GM21390 (cell line): ENCODE measurements at regions not wholly inside any gene's neighbourhood (a gene's known extent, or its start where the extent isn't known, plus 50 kb on each side); places are given as distances from the start of the nearest gene placed in this dataset.
"Not testable (repeated sequence)": the region's sequence is repeated elsewhere in the genome, so short reads cannot be mapped to it uniquely, and the experiment has no call there.

ENCODE experiments used
- ATAC-seq: cut with Tn5 transposase; IDR thresholded peaks from one replicate; pipeline ENCODE4 v1.9.1; 2021; ENCODE audit not compliant: unreplicated experiment

DNA sequence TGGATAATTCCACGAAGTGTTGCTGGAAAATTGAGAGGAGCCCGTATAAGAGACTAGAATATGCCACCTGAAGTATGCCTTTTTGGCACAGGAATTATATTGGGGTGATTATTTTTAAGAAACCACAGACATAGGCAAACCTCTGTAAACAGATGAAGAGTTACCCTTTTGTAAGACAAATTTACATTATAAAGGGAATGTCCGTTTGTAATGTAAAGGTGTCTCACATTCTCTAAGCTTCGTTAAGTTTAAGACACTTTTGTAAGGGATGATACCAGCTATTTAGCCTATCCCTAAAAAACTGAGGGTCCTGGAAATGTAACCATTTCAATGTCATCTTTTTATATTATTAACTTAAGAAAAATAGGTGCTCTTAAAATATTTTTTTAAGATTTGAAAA is 432.8 kb upstream of the SYT4 start:
- no peak for ATAC-seq

DNA sequence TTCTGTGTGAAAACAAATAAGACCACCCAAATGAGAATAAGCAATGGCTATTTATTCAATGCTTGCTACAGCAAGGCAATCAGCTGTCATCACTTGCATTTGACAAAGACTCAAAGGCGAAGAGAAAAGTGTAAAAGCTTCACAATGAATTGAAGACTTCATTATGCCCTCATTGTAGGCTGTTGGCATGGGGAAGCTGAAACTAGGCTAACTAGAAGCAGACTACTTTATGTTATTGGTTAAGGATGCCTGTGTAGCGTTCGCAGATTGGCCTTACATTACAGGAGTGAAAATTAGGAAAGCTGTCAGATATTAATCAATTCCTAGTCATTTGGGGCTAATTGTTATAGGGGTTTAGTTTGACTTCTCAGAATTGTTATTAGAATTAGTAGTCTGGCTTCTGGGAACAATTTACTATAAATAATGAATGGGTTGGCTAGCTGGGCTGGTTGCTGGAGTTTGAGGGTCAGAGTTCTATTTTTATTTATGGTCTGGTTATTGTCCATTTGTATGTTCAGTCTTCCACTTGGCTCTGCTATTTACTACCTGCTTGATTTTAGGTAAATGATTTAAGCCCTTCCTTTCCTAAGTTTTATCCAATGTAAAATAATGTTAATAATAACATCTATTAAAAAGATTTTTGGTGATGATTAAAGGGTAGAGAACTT is 437.2 kb upstream of the SYT4 start:
- no peak for ATAC-seq

DNA sequence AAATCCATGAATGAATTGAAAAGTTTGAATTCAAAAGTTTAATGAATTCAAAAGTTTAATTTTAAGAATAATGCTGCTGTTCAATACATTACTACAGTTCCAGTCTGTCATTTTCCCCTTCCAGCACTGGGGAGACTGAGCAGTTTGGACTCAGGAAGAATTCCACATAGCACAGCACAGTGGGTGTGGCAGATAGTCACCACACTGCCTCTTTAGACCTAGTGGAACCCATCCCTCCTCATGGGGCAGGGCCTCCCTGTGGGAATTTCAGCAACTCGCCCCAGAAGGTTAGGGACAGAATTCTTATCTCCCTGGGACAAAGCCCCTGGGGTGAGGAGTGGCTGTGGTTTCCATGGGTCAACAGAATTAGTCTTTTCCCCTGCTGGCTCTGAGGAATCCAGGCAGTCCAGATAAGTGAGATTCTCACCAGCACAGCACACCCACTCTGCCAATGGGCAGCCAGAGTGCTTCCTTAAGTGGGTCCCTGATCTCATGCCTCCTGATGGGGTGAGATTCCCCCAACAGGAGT is 442.0 kb upstream of the SYT4 start:
- ATAC-seq = no peak

DNA sequence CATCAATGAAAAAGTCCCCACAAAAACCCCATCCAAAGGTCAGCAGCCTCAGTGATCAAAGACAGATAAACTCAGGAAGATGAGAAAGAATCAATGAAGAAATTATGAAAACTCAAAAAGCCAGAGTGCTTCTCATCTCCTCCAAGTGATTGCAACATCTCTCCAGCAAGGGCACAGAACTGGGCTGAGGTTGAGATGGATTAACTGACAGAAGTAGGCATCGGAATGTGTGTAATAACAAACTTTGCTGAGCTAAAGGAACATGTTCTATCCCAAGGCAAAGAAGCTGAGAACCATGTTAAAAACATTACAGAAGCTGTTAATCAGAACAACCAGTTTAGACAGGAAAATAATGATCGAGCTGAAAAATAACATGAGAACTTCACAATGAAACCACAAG is 442.8 kb upstream of the SYT4 start:
- no peak for ATAC-seq

DNA sequence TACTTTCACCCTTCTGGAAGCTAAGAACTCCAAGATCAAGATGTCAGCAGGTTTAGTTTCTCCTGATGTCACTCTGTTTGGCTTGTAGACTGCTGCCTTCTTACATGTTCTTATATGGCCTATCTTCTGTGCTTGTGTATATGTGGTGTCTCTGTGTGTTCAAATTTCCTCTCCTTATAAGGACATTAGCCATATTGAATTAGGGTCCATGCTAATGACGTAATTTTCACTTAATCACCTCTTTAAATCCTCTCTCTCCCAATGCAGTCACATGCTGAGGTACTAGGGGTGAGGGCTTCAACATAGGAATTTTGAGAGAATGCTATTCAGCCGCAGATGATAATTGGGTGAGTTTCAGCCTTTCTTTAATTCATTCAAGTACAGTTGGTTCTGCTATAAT is 458.3 kb upstream of the SYT4 start:
- ATAC-seq = no peak

DNA sequence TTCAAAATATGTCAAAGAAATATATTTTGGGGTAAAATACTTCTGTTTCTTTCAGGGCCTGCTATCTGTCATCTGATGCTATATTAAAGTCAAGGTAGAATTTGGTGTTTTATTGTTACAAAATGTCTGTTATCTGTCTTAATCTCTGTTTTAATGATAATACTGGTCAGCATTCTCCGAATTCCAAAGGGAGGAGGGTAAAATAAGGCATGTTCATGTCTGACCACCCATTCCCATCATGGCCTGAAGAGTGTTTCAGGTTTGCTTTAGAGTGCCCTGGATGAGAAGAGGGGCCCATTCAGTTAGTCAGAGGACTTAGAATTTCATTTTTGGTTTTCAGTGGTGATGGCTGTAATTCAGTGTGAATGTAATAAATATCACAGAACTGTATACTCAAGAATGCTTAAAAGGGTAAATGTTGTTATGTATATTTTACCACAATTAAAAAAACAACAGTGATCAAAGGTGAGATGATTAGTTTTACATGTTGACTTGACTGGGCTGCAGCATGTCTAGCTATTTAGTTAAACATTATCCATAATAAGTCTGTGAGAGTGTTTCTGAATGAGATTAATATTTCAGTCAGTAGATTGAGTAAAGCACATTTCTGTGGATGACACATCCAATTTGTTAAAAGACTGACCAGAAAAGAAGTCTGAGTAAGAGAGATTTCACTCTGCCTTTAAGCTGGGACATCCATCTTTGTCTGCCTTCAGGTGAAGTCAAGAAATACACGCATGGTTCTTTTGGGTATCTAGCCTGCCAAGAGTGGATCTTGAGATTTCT is 467.9 kb upstream of the SYT4 start:
- no peak for ATAC-seq

DNA sequence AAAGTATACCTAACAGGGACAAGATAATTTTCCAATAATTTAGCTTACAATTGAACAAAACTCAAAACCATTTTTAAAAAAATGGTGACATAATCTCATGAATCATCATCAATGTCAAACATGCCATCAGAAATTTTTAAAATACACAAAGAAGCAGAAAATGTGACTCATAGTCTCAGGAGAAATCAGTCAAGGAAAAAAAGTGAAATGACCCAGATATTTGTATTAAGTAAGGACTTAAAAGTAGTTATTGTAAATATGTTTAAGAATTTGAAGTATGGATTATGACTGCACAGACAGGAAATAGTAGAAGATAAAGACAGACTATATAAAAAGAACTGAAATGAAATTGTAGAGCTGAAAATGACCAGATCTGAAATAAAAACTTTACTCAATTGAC is 473.9 kb upstream of the SYT4 start:
- ATAC-seq = no peak

DNA sequence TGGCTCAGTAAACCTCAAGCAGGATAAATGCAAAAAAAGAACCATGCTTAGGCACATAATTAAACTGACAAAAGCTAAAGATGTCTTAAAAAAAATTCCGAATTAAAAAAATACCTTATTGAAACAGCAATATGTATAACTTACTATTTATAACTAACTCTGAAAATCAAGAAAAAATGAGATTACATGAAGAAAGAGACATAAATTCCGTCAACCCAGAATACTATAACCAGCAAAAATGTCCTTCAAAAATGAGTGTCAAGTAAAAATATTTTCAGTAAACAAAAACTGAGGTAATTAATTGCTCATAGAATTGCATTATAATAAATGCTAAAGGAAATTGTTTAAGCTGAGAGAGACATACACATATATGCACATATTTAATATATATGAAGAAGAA is 474.5 kb upstream of the SYT4 start:
- no peak for ATAC-seq

DNA sequence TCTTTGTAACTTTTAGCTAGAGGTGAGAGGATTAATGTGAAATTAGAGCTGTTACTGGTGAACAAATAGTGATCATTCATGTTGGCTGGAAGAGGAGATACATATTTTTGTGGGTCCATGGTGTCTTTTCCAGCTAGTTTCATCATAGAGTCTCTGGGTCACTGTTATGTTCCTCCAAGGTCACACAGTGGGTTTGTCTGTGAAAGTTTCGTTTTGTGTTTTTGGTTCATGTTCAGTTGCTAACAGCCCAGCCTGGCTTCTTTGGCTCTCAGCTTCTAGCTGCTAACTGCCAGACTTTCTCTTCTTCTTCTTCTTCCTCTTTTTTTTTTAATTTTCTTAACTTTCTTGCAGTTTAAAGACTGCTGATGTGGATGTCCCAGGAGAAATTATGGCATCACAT is 480.0 kb upstream of the SYT4 start:
- no peak for ATAC-seq

DNA sequence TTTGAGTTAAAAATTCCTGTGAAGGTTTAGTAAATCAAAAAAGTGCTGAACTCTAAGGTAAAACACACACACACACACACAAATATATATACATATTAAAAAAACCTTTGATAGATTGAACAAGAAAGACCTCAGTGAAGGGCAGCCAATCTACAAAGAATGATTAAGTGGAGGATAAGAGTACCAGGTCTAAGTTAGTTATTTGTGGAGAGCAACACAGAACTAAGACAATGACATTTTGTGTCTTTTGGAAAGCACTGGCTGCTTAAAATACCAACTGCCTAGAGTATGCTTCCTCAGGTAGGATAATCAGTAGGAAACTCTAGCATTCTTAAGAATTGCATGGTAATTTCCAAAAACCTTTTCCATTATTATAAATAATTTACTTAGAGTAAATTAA is 481.4 kb upstream of the SYT4 start:
- no peak for ATAC-seq

DNA sequence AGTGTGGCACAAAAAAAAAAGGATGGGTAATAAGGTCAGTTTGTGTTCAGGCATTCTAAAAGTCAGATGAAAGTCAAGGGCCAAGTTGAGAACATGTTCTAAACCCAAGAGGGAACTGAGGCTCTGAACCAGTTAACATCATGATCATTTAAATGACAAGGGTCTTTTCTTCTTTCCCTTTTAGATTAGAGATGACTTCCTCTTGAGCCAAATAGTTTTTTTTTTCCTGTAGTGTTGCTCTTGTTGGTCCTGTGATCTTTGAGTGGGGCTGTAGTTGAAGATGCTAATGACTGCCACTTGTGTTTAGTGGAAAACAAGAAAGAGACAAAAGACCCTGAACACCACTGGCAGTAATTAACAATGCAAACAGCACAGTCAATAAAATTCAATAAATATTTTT is 482.7 kb upstream of the SYT4 start:
- no peak for ATAC-seq

DNA sequence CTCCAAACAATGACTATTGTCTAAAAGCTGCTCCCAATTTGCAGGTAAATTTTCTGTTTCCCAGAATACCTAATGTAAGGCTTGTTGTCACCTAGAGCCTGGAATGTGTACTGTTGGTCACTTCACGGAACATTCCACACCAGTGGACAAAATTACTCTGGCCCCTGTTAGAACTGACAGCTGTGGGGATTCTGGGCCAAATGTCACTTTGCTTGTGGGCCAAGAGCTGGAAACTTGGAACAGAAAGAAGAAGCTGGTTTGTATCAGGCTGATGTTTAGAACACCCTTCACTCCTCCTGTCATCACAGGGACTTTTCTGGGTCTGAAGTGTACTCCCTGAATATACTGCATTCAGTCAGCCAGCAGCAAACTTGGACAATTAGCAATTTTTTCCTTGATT is 495.6 kb upstream of the SYT4 start:
- no peak for ATAC-seq

DNA sequence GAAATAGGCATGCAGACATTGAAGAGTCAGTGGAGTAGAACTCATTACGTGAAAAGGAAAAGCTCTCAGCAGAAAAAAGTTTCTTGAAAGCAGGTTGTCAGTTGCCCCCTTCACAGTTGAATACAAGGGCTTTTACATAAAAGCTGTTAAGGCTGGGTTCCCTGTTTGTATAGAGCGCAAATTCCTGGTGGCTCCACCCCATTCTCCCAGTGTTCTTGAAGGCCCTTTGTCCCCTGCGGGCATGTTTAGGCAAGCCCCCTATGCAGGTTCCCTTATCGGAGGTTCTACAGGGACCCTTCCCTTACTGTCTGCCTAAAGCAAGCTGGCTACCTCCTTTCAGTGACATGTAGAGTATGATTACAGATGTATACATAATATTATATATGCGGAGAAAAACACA is 497.2 kb upstream of the SYT4 start:
- no peak for ATAC-seq

DNA sequence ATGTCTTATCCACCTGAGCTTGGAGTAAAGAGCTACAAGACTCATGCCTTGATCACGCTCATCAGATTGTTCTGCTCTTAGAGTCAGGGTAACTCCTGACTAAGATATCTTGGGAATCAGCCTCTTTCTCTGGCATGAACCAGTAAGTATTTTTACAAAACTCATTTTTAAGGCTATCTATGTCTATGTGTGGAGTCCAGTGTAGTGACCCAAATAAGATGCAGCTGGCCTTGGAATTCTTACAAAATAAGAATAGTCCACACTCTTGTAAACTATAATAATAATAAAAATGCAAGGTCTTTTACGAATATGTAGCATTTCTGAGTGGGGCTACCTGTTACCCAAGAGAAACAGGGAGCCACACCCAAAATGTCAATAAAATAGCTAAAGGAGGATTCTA is 498.3 kb upstream of the SYT4 start:
- ATAC-seq = no peak

DNA sequence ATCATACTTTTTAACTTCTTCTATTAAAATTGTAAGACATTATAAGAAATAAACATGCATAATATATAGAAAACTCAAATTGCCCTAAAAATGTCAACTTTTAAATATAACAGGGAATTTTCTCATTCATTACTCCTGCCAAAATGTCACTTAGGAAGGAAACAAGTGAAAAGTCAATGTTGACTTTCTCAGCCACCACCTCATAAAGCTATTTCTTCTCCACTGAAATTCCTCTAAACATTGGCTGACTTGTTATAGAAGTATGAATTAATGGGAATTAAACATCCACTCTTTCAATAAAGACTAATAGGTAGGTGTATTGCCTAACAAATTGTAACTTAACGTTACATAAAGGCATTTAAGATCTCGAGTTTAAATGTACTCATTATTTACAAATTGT is 499.7 kb upstream of the SYT4 start:
- no peak for ATAC-seq

DNA sequence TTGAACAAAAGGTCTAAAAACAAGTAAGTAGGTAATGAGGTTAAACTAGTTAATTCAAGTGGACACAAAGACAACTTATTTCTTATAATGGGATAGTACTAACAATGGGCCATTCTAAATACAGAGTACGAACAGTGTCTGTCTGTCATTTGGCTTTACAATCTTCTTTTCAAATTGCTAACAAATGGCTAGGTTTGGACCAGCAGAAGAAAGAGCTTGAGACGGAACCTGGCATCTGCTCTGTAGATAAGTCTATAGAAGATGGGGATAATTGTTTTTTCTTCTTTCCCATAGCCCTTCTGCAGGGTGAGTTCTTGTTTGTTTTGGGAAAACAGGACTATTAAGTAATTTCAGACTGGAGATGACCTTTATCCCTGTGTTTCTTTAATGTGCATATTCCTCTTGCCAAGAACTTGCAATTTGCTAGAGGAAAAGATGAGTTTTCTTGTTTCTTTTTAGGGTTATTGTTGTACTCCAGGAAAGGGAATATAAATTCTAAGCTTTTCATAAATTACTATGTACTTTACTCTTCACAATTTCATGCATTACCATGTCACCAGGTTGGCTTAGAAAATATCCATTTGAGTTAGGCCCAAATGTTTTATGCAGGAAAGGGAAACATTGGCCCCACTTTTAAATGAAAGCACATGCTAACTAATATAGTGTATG is 500.5 kb upstream of the SYT4 start:
- no peak for ATAC-seq

DNA sequence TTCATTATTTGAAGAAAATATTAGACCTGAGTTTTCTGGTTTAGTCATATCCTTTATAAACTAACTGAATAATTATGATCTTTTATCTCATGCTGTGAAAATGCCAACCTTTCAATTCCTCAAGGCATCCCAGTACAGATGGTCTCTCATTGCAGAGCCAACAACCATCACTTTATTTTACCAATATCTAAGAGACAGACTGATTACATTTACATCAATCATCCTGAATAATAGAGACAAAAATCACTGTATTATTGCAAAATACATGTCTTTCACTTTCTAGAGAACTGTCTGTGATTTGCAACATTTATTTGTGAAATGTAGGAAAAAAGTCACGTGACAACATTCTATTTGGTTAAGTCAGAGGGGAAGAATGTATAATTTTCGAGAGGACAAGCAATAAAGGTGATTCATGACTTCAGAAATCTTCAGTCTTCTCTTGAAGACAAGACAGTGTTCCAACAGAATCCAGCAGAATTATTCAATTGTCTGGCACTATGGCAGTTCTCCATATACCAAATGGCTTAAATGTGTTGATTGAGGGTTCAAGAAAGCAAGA is 503.6 kb upstream of the SYT4 start:
- no peak for ATAC-seq

DNA sequence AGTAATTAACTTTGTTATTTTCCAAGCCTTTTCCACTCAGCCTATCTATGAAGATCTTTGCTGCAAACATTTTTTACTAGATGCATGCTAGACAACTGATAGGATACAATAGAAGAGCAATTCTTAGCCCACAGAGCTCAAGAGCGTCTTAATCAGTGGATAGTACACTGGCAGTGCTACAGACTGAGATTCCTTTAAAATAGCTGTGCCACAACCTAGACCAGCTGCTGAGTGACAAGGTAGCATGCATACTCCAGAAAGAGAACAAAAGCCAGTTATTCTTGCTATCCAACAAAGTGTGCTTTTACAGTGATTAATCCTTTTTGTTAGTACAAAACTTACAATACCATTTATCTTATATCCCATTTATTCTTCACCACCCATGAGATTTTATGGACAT is 507.9 kb upstream of the SYT4 start:
- no peak for ATAC-seq

DNA sequence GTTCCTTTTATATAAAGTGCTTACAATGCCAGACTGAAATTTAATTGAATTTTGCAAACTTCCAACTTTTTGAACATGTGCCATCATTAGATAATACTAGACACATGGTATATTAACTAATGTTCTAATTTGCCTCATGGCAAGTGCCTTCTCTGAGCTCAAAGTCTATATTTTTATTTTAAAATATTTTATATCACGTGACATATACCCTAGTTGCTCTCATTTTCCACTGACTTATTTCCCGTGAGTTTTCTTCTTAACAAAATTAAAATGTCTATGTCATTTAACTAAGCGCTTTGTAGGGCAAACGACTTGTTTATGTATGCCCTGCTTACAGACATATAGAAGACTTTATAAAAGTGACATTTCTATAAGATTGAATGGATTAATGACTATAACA is 509.6 kb upstream of the SYT4 start:
- no peak for ATAC-seq

DNA sequence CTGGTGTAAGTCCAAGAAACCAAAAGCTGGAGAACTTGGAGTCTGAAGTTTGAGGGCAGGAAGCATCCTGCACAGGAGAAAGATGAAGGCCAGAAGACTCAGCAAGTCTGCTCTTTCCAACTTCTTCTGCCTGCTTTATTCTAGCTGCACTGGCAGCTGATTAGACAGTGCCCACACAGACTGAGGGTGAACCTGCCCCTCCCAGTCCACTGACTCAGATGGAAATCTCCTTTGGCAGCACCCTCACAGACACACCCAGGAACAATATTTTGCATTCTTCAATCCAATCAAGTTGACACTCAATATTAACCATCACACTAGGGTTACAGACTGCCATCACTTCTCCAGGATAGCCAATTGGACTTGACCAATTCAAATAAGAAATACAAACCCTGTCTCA is 510.4 kb upstream of the SYT4 start:
- not testable (repeated sequence) for ATAC-seq

DNA sequence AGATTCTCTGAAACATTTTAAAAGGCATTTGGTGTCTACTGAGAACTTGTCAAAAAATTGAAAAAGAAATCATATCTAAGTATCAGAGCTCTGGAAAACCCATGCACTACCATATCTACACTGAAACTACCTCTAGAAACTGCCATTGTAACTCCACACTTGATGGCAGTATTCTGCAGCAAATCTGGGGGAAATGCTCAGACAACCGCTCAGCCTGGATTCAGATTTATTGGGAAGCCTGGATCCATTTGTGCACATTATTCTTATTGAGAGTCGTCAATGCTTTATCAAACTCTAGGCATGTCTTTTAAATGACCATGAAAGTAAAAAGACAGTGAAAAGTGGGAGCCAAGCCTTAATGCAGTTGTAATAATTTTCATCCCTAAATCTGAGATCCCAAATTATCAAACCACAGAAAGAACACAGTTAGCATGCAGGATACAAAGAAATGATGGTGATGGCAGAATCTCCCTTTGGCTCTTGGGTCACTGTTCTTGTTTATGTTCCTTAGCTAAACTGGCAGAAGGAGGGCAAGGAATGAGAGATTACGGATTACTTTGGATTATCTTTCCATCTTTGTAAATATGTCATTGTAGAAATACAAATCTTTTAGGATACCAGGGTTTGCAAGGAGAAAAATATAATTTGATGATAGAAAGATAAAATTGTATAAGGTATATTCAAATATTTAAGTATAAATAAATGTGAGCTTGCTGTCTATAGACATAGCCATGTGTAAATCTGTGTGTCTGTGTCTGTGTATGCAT is 512.1 kb upstream of the SYT4 start:
- no peak for ATAC-seq
